ENCODE measurements at regions not wholly inside any gene's neighbourhood (a gene's known extent, or its start where the extent isn't known, plus 50 kb on each side); places are given as distances from the start of the nearest gene placed in this dataset.

DNA sequence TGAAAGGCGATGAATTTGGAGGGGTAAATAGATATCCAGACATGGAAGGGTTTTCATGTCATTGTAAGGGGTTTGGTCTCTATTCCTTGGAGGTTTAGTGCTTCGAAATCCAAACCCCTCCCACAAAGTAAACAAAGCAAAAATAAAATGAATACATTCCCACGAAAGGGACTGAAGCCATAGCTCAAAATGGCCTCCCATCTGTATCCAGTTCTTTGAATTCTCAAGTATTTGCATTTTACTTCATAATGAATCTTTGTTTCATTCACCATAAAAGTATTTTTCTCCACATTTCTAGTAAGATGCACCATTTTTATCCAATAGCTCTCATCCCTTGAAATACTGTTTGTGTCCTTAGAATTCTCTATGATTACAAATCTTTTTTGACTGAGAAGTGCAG, 103.2 kb upstream of the DTNA start:
- no peaks in the 10 kb centered on the region for H3K4me1 Mint-ChIP-seq
- no peak overlapping the region for H3K4me3 Mint-ChIP-seq
- no peaks in the 10 kb centered on the region for H3K36me3 Mint-ChIP-seq
- DNase-seq: no peak
- no peak overlapping the region for H3K27ac Mint-ChIP-seq
- peaks cover 4 to 6% (median 4%) of the 10 kb centered on the region in 3 donors for H3K27me3 Mint-ChIP-seq (ENCODE audit: low read depth in 3 of 3)
- no peaks in the 10 kb centered on the region for H3K9me3 Mint-ChIP-seq

DNA sequence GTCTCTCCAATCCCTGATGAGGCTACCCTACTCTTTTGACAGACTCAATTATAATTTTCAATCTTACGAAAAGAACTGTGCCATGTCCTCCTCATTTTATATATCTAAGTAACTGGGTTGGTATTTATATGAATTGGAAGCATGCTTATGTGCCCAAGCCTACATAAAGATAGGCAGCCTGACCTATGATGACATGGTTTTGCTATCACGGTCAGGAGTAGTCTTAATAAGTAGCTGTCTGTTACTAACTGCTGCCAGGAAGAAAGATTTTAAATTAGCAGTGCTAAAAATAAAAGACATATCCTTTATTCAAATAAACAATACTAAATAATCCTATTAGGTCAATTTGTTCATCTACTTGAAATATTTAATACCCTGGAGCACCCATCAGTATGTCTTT, 102.0 kb upstream of the DTNA start:
- Mint-ChIP-seq H3K27me3 (ENCODE audit: low read depth in 3 of 3) (peaks cover 4 to 6% (median 4%) of the 10 kb centered on the region in 3 donors), H3K9me3 (no peaks in the 10 kb centered on the region), H3K4me3 (no peak overlapping the region), H3K27ac (no peak overlapping the region), H3K4me1 (no peaks in the 10 kb centered on the region), H3K36me3 (no peaks in the 10 kb centered on the region)
- no peak for DNase-seq

DNA sequence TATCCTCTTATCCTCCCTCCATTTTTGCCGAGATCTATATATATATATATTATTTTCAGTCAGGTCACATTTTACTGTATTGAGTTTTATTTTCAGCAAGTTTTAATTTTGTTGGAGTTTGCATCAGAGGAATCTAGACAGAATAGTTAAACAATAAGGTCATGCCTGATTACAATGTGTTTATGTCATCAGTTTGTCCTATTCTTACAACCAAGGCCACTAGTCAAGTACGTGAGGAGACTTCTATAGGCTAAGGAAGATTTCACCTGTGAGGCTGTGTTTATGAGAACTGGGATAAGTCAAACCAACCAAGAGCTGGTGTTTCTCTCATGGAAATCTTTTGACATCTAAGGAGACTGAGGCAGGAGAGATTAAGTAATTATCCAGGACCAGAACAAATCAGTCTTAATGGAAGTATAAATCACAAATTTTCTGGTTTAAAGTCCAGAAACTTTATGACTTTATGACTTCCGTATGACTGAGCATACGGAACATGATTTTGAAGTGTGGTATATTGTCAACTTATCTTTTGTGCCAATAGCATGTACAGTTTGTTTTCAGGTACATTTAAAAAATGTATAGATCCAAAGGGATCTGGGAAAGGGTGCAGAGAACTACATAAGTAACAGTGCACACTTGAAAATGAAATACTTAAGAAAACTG, 100.0 kb upstream of the DTNA start:
- H3K4me1 Mint-ChIP-seq: no peaks in the 10 kb centered on the region
- H3K27ac Mint-ChIP-seq: no peak overlapping the region
- no peaks in the 10 kb centered on the region for H3K36me3 Mint-ChIP-seq
- H3K4me3 Mint-ChIP-seq: no peak overlapping the region
- no peak for DNase-seq
- peaks cover 2 to 6% (median 4%) of the 10 kb centered on the region in 3 donors for H3K27me3 Mint-ChIP-seq (ENCODE audit: low read depth in 3 of 3)
- H3K9me3 Mint-ChIP-seq: no peaks in the 10 kb centered on the region

DNA sequence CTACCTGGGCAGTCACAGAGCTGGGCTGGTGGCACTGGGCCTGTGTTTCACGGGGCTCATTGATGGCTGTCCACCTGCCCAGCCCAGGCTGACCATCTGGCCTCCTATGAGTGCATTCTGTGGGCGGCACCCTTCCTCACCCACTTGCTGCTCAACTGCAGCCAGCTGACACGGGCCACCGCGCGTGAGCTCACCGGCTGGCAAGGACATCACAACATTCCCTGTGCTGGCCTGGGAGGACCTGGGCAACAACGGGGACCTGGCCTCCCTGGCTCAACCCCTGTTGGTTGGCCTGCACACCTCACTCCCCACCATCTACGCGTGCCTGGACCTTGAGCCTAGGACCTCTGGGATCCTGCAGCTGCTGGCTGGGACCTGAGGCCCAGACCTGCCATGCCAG, 98.2 kb upstream of the DTNA start:
- H3K4me3 Mint-ChIP-seq: no peak overlapping the region
- H3K36me3 Mint-ChIP-seq: no peaks in the 10 kb centered on the region
- no peak overlapping the region for H3K27ac Mint-ChIP-seq
- DNase-seq: no peak
- H3K4me1 Mint-ChIP-seq: no peaks in the 10 kb centered on the region
- H3K27me3 Mint-ChIP-seq (ENCODE audit: low read depth in 3 of 3): peaks cover 0 to 4% (median 2%) of the 10 kb centered on the region in 3 donors
- peaks cover 0 to 2% (median 0%) of the 10 kb centered on the region in 6 donors for H3K9me3 Mint-ChIP-seq

DNA sequence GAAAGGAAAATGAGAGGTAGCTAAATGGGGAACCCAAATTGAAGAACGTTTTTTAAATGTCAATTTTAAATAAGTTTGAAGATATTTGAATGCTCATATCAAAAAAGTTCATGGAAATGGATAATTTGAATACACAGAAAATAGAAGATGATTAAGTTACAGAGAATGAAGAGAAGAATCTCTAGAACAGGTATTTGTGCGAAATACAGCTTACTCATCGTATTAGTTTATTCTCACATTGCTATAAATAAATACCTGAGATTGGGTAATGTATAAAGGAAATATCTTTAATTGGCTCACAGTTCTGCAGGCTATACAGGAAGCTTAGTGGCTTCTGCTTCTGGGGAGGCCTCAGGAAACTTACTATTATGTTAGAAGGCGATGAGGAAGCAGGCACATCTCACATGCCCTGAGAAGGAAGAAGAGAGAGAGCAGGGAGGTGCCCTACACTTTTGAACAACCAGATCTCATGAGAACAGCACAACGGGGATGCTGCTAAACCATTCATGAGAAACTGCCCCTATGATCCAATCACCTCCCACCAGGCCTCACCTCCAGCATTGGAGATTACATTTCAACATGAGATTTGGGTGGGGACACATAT, 89.7 kb upstream of the DTNA start:
- H3K9me3 Mint-ChIP-seq: peaks cover 0 to 11% (median 6%) of the 10 kb centered on the region in 6 donors
- peaks cover 0 to 5% (median 0%) of the 10 kb centered on the region in 3 donors for H3K36me3 Mint-ChIP-seq
- peaks cover 0 to 3% (median 2%) of the 10 kb centered on the region in 3 donors for H3K27me3 Mint-ChIP-seq (ENCODE audit: low read depth in 3 of 3)
- H3K4me1 Mint-ChIP-seq: no peaks in the 10 kb centered on the region
- no peak overlapping the region for H3K4me3 Mint-ChIP-seq
- DNase-seq: no peak
- H3K27ac Mint-ChIP-seq: no peak overlapping the region

DNA sequence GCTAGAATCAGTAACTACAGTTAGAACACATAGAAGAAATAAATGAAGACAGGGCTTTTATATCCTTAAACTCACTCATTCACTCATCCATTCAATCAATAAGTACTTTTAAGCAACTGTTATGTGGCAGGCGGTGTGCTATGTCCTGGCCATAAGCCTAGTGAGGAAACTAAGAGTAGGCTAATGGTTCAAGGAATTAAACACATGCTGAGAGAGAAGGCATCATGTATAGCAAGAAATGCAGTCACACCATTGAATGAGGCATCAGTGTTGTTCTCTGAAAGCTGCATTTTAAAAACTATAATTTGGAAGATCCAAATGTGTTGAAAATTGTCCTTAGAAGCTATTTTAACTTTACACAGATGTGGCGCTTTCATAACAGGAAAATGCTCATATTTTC, 86.5 kb upstream of the DTNA start:
- no peak for DNase-seq
- Mint-ChIP-seq H3K4me3 (no peak overlapping the region), H3K27ac (no peak overlapping the region), H3K4me1 (no peaks in the 10 kb centered on the region), H3K27me3 (ENCODE audit: low read depth in 3 of 3) (peaks cover 0 to 3% (median 0%) of the 10 kb centered on the region in 3 donors), H3K36me3 (peaks cover 0 to 5% (median 0%) of the 10 kb centered on the region in 3 donors), H3K9me3 (peaks cover 0 to 11% (median 5%) of the 10 kb centered on the region in 6 donors)

DNA sequence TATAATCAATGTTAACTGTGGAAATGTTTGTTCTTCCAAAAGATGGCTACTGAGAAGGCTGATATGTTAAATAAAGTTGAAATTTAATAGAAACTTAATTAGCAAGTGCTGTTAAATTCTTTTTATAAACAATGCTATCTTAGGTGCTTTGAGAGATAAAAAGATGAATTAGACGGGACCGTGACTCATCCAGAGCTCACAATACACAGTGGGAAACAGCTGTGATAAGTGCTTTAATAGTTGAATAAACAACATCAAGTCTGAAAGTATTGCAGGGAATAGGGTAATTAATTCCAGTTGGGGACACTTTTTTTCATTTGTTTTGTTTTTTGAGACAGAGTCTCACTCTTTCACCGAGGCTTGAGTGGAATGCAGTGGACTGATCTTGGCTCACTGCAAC, 85.5 kb upstream of the DTNA start:
- peaks cover 0 to 1% (median 0%) of the 10 kb centered on the region in 3 donors for H3K27me3 Mint-ChIP-seq (ENCODE audit: low read depth in 3 of 3)
- peaks cover 0 to 10% (median 5%) of the 10 kb centered on the region in 6 donors for H3K9me3 Mint-ChIP-seq
- H3K27ac Mint-ChIP-seq: no peak overlapping the region
- no peak overlapping the region for H3K4me3 Mint-ChIP-seq
- peaks cover 0 to 5% (median 0%) of the 10 kb centered on the region in 3 donors for H3K36me3 Mint-ChIP-seq
- no peak for DNase-seq
- no peaks in the 10 kb centered on the region for H3K4me1 Mint-ChIP-seq

DNA sequence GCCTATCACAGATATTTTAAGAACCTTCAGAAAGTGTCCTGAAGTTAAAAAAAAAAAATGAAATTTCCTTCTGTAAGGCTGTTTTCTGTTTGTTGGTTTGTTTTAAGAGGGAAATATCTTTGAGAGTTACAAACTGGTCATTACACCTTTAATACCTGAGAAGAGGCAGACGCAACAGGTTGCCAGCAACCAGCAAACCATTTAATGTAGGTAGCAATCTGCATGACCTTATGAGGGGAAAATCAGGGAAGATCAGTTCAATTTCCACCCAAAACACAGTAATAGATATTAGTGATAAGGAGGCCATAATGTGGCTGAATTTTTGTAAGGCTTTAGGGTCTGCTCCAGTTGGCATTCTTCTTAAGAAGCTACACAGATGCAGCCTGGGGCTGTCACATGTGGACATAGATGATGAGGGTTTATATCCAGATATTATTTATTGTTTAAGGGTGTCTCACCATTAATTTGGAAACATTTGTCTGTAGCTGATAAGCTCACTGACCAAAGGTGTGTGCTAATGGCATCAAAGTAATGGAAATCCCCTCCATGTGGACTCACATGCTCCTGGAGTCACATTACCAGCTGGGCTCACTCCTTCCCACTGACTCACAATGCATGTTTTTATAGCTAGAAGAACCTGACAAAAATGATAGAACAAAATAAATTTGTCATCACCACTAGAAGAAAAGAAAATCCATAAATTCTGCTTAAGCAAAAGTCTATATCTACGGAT, 83.5 kb upstream of the DTNA start:
- no peak for DNase-seq
- peaks cover 0 to 5% (median 4%) of the 10 kb centered on the region in 3 donors for H3K27me3 Mint-ChIP-seq (ENCODE audit: low read depth in 3 of 3)
- peaks cover 0 to 4% (median 0%) of the 10 kb centered on the region in 6 donors for H3K9me3 Mint-ChIP-seq
- no peaks in the 10 kb centered on the region for H3K4me1 Mint-ChIP-seq
- H3K36me3 Mint-ChIP-seq: no peaks in the 10 kb centered on the region
- no peak overlapping the region for H3K27ac Mint-ChIP-seq
- no peak overlapping the region for H3K4me3 Mint-ChIP-seq

DNA sequence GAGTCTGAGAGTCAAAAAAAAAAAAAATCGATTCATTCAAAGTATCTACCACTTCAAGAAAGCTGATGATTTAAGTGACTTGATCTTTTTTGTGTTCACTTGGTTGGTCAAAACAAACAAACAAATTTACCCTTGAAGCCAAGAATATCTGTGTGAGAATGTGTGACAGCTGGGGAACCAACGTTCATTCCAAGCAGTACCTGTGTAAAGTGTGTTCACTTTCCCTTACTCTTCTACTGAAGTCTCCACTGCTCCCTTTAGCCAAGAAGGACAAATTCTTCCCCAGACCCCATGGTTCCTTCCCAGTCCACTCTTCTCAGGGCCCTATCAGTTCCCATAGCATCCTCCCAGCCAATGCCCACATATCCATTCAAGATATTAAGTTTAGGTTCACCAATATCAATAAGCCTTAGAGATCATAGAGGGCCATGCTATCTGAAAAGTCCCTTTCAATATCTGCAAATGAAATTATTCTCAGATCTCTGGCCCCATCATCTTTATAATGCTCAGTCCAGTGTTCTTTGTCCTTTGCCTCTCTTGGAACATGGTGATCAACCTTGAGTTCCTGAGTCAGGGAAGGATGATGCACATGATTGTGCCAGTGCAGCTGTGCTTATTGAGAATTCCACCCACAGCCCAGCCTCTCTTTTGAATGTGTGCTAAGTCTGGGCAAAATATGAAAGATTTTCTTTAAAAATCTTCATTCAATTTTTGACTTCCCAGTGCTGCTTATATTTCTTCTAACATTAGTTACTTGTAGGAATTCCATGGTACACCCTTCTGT, 82.8 kb upstream of the DTNA start:
- Mint-ChIP-seq H3K4me3 (no peak overlapping the region), H3K9me3 (peaks cover 0 to 4% (median 0%) of the 10 kb centered on the region in 6 donors), H3K36me3 (no peaks in the 10 kb centered on the region), H3K27ac (no peak overlapping the region), H3K4me1 (no peaks in the 10 kb centered on the region), H3K27me3 (ENCODE audit: low read depth in 3 of 3) (peaks cover 0 to 5% (median 4%) of the 10 kb centered on the region in 3 donors)
- DNase-seq: no peak

DNA sequence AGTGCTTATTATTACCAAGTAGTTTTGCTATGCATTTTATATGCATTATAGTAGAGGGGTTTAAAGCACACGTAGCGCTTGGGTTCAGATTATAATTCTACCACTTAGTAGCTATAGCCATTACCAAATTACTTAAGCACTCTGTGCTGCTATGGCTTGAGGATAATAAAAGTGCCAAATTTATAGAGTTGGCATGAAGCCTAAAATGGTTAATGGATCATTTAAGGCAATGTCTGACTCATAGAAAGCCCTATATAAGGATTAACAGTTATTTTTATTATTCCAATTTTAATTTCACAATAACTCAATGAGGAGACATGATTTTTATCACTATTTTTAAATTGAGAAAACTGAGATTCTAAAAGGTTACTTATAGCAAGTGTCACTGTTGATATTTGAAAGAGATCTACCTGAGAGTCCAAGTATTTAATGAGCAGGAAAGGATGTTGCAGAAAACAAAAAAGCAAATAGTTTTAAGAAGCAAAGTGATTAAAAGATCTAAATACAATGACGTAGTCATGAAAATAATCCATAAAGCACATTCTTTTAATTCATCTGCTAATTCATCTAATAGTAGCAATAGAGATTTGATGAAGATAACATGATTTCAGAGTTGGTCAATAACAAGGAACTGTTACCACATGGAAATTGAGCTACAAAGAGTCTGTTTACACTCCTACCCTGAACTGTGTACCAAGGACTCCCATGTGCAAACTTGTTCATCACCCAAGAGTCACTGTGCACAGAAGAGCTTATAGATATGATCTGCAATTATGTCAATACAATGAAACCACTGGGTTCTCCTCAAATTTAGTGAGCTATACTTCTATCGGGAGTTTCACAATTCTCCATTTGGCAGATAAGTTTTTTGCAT, 78.8 kb upstream of the DTNA start:
- no peak overlapping the region for H3K4me3 Mint-ChIP-seq
- H3K4me1 Mint-ChIP-seq: no peaks in the 10 kb centered on the region
- no peaks in the 10 kb centered on the region for H3K9me3 Mint-ChIP-seq

DNA sequence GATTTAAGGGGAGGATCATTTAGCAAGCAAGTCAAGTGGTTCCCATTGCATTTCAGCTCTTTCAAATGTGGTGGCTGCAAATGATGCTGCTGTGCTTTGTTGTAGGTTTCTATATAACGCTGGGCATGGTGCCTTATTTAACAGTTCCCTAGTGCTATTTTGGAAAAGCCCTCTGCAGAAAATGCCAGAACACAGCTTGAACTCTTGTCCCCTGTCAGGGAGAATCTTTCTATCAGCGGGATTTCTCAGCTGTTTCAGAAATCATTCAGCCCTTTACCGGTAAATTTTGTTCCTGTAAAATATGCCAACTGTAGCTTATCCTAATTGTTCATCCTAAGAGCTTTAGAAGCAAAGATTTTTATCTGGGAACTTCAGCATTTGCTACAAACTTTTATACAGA, 77.8 kb upstream of the DTNA start:
- Mint-ChIP-seq H3K36me3 (no peaks in the 10 kb centered on the region), H3K9me3 (no peaks in the 10 kb centered on the region), H3K4me1 (no peaks in the 10 kb centered on the region), H3K27ac (no peak overlapping the region), H3K27me3 (ENCODE audit: low read depth in 3 of 3) (peaks cover 0 to 11% (median 5%) of the 10 kb centered on the region in 3 donors), H3K4me3 (no peak overlapping the region)
- DNase-seq: no peak

More for the DNA sequence above, 78.8 kb upstream of the DTNA start:
- H3K27ac Mint-ChIP-seq: no peak overlapping the region
- DNase-seq: no peak
- no peaks in the 10 kb centered on the region for H3K36me3 Mint-ChIP-seq
- peaks cover 0 to 9% (median 5%) of the 10 kb centered on the region in 3 donors for H3K27me3 Mint-ChIP-seq (ENCODE audit: low read depth in 3 of 3)

DNA sequence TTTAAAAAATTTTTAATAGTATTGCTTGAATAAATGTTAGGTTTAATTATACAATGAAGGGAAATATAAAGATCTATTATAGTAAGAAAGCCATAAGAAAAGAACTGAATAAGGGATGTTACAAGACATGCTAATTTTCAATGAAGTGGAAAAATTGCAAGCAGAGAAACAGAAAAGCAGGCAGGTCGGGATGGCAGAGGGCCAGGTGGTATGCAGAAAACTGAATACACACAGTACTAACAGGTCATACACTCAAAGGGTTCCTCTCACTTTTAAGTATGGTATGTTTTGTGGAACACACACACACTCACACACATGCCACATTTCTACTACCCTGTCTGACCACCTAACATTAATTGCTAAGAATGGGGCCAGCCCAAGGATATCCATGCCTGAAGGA, 76.7 kb upstream of the DTNA start:
- Mint-ChIP-seq H3K4me1 (no peaks in the 10 kb centered on the region), H3K27ac (no peak overlapping the region), H3K27me3 (ENCODE audit: low read depth in 3 of 3) (peaks cover 0 to 12% (median 5%) of the 10 kb centered on the region in 3 donors), H3K4me3 (no peak overlapping the region), H3K36me3 (no peaks in the 10 kb centered on the region), H3K9me3 (no peaks in the 10 kb centered on the region)
- no peak for DNase-seq
